HG03342 (cell line): ENCODE measurements at regions not wholly inside any gene's neighbourhood (a gene's known extent, or its start where the extent isn't known, plus 50 kb on each side); places are given as distances from the start of the nearest gene placed in this dataset.

ENCODE experiments used
- ATAC-seq: cut with Tn5 transposase; IDR thresholded peaks from one replicate; pipeline ENCODE4 v1.9.1; 2021; ENCODE audit warnings: mild to moderate bottlenecking, moderate library complexity; ENCODE audit not compliant: unreplicated experiment

- ATAC-seq: no peak
These were observed 180.5 kb downstream of the TGFB2 start for GRCh38 chr1:218525451-218526197.

GRCh38 chr1:218526198-218526580 lies 181.1 kb downstream of the TGFB2 start:
- no peak for ATAC-seq

- ATAC-seq: no peak
These were observed 182.6 kb downstream of the TGFB2 start for GRCh38 chr1:218527737-218528136.

- ATAC-seq: no peak
These were observed 184.6 kb downstream of the TGFB2 start for GRCh38 chr1:218529646-218530300.

- ATAC-seq: no peak
These were observed 186.8 kb downstream of the TGFB2 start for GRCh38 chr1:218531936-218532335.

- no peak for ATAC-seq
These were observed 191.3 kb downstream of the TGFB2 start for GRCh38 chr1:218536296-218536986.

GRCh38 chr1:218537122-218537913 lies 192.2 kb downstream of the TGFB2 start:
- no peak for ATAC-seq

- no peak for ATAC-seq
These were observed 193.2 kb downstream of the TGFB2 start for GRCh38 chr1:218538341-218538740.

GRCh38 chr1:218546314-218546713 lies 201.2 kb downstream of the TGFB2 start:
- ATAC-seq: no peak

GRCh38 chr1:218547957-218548730 lies 203.0 kb downstream of the TGFB2 start:
- no peak for ATAC-seq

GRCh38 chr1:218548764-218549163 lies 203.6 kb downstream of the TGFB2 start:
- ATAC-seq: no peak

GRCh38 chr1:218553197-218553596 lies 208.1 kb downstream of the TGFB2 start:
- no peak for ATAC-seq

GRCh38 chr1:218556016-218556415 lies 210.9 kb downstream of the TGFB2 start:
- ATAC-seq: no peak

GRCh38 chr1:218557731-218558130 lies 212.6 kb downstream of the TGFB2 start:
- ATAC-seq: no peak

- ATAC-seq: no peak
These were observed 213.2 kb downstream of the TGFB2 start for GRCh38 chr1:218558271-218558810.

GRCh38 chr1:218565377-218565776 lies 220.2 kb downstream of the TGFB2 start:
- no peak for ATAC-seq

GRCh38 chr1:218568962-218569550 lies 223.9 kb downstream of the TGFB2 start:
- no peak for ATAC-seq

- ATAC-seq: no peak
These were observed 225.3 kb downstream of the TGFB2 start for GRCh38 chr1:218570456-218570855.

- no peak for ATAC-seq
These were observed 226.4 kb downstream of the TGFB2 start for GRCh38 chr1:218571491-218571890.

- ATAC-seq: no peak
These were observed 226.9 kb downstream of the TGFB2 start for GRCh38 chr1:218572050-218572449.
